Activated CD8-positive, alpha-beta T cell treated with anti-CD3 and anti-CD28 coated beads for 36 hours (primary cell): ENCODE measurements at regions not wholly inside any gene's neighbourhood (a gene's known extent, or its start where the extent isn't known, plus 50 kb on each side); places are given as distances from the start of the nearest gene placed in this dataset.

Experiments used
- ATAC-seq: fragments of 200-7000 bp; cut with Tn5 transposase; one replicate; pipeline ENCODE4 v1.10.0; 2021; ENCODE audit warnings: mild to moderate bottlenecking, moderate library complexity
- CTCF ChIA-PET: fragments of 350-600 bp; sonication (Branson Sonifier 250); formaldehyde crosslinking; loops from one replicate; lab custom pipeline; 2021; ENCODE audit warnings: antibody characterized with exemption; lab: Charles Lee
- POLR2A ChIA-PET: fragments of 350-600 bp; sonication (Branson Sonifier 250); formaldehyde crosslinking; loops from one replicate; lab custom pipeline; 2021; ENCODE audit warnings: antibody characterized with exemption; lab: Charles Lee
- DNase-seq: peaks from one replicate; pipeline ENCODE4 v3.0.0-alpha.2; 2020
- H3K27ac Mint-ChIP-seq: one replicate; pipeline ENCODE4 v1.8.0; 2021; ENCODE audit warnings: mild to moderate bottlenecking, mixed read lengths
- H3K27me3 Mint-ChIP-seq: one replicate; pipeline ENCODE4 v1.8.0; 2021; ENCODE audit warnings: mixed read lengths
- H3K36me3 Mint-ChIP-seq: one replicate; pipeline ENCODE4 v1.8.0; 2021; ENCODE audit warnings: low read depth, mixed read lengths
- H3K4me1 Mint-ChIP-seq: one replicate; pipeline ENCODE4 v1.8.0; 2021; ENCODE audit warnings: low read depth, mixed read lengths
- H3K4me3 Mint-ChIP-seq: one replicate; pipeline ENCODE4 v1.8.0; 2021; ENCODE audit warnings: mild to moderate bottlenecking, moderate library complexity, mixed read lengths
- H3K9me3 Mint-ChIP-seq: one replicate; pipeline ENCODE4 v1.8.0; 2021; ENCODE audit warnings: mixed read lengths
- intact Hi-C: fragments of 100-400 bp; cut with micrococcal nuclease; formaldehyde crosslinking; loops from one replicate; pipeline ENCODE4 v1.10.0; 2022
- TF ChIP-seq, protein P1 (sequence below): fragments of 200-600 bp; IDR thresholded peaks from one replicate; pipeline ENCODE4 v1.8.0; 2022; ENCODE audit warnings: antibody characterized with exemption, mild to moderate bottlenecking

GRCh38 chr11:70674605-70675004 is 276.3 kb downstream of the CTTN start:
- no peaks in the 10 kb centered on the region for H3K4me1 Mint-ChIP-seq
- ATAC-seq = no peak
- no peaks in the 10 kb centered on the region for H3K27me3 Mint-ChIP-seq
- TF ChIP-seq, protein P1, sequence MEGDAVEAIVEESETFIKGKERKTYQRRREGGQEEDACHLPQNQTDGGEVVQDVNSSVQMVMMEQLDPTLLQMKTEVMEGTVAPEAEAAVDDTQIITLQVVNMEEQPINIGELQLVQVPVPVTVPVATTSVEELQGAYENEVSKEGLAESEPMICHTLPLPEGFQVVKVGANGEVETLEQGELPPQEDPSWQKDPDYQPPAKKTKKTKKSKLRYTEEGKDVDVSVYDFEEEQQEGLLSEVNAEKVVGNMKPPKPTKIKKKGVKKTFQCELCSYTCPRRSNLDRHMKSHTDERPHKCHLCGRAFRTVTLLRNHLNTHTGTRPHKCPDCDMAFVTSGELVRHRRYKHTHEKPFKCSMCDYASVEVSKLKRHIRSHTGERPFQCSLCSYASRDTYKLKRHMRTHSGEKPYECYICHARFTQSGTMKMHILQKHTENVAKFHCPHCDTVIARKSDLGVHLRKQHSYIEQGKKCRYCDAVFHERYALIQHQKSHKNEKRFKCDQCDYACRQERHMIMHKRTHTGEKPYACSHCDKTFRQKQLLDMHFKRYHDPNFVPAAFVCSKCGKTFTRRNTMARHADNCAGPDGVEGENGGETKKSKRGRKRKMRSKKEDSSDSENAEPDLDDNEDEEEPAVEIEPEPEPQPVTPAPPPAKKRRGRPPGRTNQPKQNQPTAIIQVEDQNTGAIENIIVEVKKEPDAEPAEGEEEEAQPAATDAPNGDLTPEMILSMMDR = no peak
- H3K4me3 Mint-ChIP-seq = no peak overlapping the region
- ChIA-PET POLR2A (no interaction called here), CTCF (no interaction called here)
- no peak overlapping the region for H3K27ac Mint-ChIP-seq
- H3K36me3 Mint-ChIP-seq = no peaks in the 10 kb centered on the region
- DNase-seq = no peak
- H3K9me3 Mint-ChIP-seq = no peaks in the 10 kb centered on the region
- intact Hi-C loops = no loop called here

- TF ChIP-seq, protein P1 = no peak
- H3K9me3 Mint-ChIP-seq = no peaks in the 10 kb centered on the region
- ATAC-seq (no peak), DNase-seq (no peak)
- no peak overlapping the region for H3K4me3 Mint-ChIP-seq
- H3K27ac Mint-ChIP-seq = no peak overlapping the region
- no peaks in the 10 kb centered on the region for H3K4me1 Mint-ChIP-seq
- H3K27me3 Mint-ChIP-seq = peaks cover under 1% of the 10 kb centered on the region
- CTCF ChIA-PET = no interaction called here
- intact Hi-C loops = no loop called here
- H3K36me3 Mint-ChIP-seq = no peaks in the 10 kb centered on the region
- POLR2A ChIA-PET = no interaction called here
Measured at GRCh38 chr11:70675697-70676374, 277.5 kb downstream of the CTTN start.

DNA sequence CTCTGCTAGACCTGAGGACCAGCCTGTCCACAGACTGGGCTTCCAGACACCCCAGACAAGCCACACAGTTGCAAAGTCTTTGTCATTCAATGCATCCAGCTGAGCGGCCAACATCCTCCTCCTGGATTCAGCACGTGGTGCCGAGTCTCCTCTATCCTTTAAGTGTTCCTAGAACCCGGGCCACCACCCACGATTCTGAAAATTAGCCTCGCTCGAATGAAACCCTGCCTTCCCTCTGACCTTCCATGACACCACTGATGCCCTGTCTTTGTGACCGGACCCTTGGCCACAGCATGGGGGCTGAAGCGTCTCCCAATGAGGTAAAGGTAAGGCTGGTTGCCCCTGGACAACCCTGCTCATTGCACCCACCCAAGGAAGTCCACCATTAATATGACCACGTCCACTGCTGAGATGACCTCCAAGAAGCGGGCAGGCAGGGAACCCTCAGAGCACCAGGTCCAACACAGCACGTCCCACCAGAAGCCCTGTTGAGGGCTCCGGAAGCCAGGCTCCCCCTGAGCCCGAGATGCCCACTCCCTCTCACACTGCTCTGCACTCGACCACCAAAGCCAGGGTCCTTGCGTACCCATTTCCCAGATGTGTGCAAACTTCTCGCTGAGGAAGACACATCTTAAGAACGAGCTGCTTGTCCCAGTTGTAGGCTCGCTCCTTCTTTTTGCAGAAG is 279.0 kb downstream of the CTTN start:
- ATAC-seq (no peak), DNase-seq (no peak)
- H3K36me3 Mint-ChIP-seq = no peaks in the 10 kb centered on the region
- intact Hi-C loops = no loop called here
- no peaks in the 10 kb centered on the region for H3K9me3 Mint-ChIP-seq
- no peak overlapping the region for H3K27ac Mint-ChIP-seq
- H3K4me3 Mint-ChIP-seq = no peak overlapping the region
- TF ChIP-seq, protein P1 = no peak
- POLR2A ChIA-PET = no interaction called here
- CTCF ChIA-PET = no interaction called here
- H3K27me3 Mint-ChIP-seq = peaks cover 1% of the 10 kb centered on the region
- no peaks in the 10 kb centered on the region for H3K4me1 Mint-ChIP-seq

- H3K27ac Mint-ChIP-seq = no peak overlapping the region
- H3K27me3 Mint-ChIP-seq = peaks cover 1% of the 10 kb centered on the region
- H3K4me1 Mint-ChIP-seq = no peaks in the 10 kb centered on the region
- TF ChIP-seq, protein P1 = no peak
- no peaks in the 10 kb centered on the region for H3K9me3 Mint-ChIP-seq
- no peak for DNase-seq
- ATAC-seq = no peak
- no peaks in the 10 kb centered on the region for H3K36me3 Mint-ChIP-seq
- intact Hi-C loops = no loop called here
- CTCF ChIA-PET = no interaction called here
- POLR2A ChIA-PET = no interaction called here
- no peak overlapping the region for H3K4me3 Mint-ChIP-seq
Measured at GRCh38 chr11:70678931-70679900, 280.9 kb downstream of the CTTN start.
